ENCODE measurements at regions not wholly inside any gene's neighbourhood (a gene's known extent, or its start where the extent isn't known, plus 50 kb on each side); places are given as distances from the start of the nearest gene placed in this dataset.
"Not testable (repeated sequence)": the region's sequence is repeated elsewhere in the genome, so short reads cannot be mapped to it uniquely, and the experiment has no call there.

- no peaks in the 10 kb centered on the region for H3K4me1 ChIP-seq (ENCODE audit: low read length)
- no peaks in the 10 kb centered on the region for H3K36me3 ChIP-seq (ENCODE audit: insufficient read depth, low read length)
- no peaks in the 10 kb centered on the region for H3K9me3 ChIP-seq (ENCODE audit: low read length)
- no peaks in the 10 kb centered on the region for H4K20me1 ChIP-seq (ENCODE audit: insufficient read depth, low read depth, low read length)
- no peak for DNase-seq
- H3K27ac ChIP-seq (ENCODE audit: low read length), result no peak overlapping the region
- H3K9ac ChIP-seq (ENCODE audit: low read length), result no peak overlapping the region
- no peaks in the 10 kb centered on the region for H3K79me2 ChIP-seq (ENCODE audit: low read length)
- no peak overlapping the region for H2AFZ ChIP-seq (ENCODE audit: low read length)
- H3K4me3 ChIP-seq (ENCODE audit: low read length), result no peak overlapping the region
- no peak overlapping the region for H3K4me2 ChIP-seq (ENCODE audit: low read depth, low read length, poor library complexity, severe bottlenecking)
- H3K27me3 ChIP-seq (ENCODE audit: low read length), result no peaks in the 10 kb centered on the region
- H3K9me2 ChIP-seq (replicated peaks; ENCODE audit: insufficient read depth, low read length), result no peaks in the 10 kb centered on the region
Observed at GRCh38 chr9:135303280-135303647, 176.3 kb upstream of the PPP1R26 start.

GRCh38 chr9:135303865-135304499, 175.6 kb upstream of the PPP1R26 start:
- H3K4me3 ChIP-seq (ENCODE audit: low read length), result no peak overlapping the region
- no peaks in the 10 kb centered on the region for H3K36me3 ChIP-seq (ENCODE audit: insufficient read depth, low read length)
- H3K9me3 ChIP-seq (ENCODE audit: low read length), result no peaks in the 10 kb centered on the region
- no peaks in the 10 kb centered on the region for H3K27me3 ChIP-seq (ENCODE audit: low read length)
- no peaks in the 10 kb centered on the region for H3K79me2 ChIP-seq (ENCODE audit: low read length)
- H3K9ac ChIP-seq (ENCODE audit: low read length), result no peak overlapping the region
- H3K9me2 ChIP-seq (replicated peaks; ENCODE audit: insufficient read depth, low read length), result no peaks in the 10 kb centered on the region
- no peak overlapping the region for H3K4me2 ChIP-seq (ENCODE audit: low read depth, low read length, poor library complexity, severe bottlenecking)
- no peak overlapping the region for H3K27ac ChIP-seq (ENCODE audit: low read length)
- no peaks in the 10 kb centered on the region for H4K20me1 ChIP-seq (ENCODE audit: insufficient read depth, low read depth, low read length)
- no peak overlapping the region for H2AFZ ChIP-seq (ENCODE audit: low read length)
- no peak for DNase-seq
- no peaks in the 10 kb centered on the region for H3K4me1 ChIP-seq (ENCODE audit: low read length)

- DNase-seq, result no peak
- Histone ChIP-seq H2AFZ (ENCODE audit: low read length) (no peak overlapping the region), H3K4me2 (ENCODE audit: low read depth, low read length, poor library complexity, severe bottlenecking) (no peak overlapping the region), H3K9me2 (replicated peaks; ENCODE audit: insufficient read depth, low read length) (no peaks in the 10 kb centered on the region), H4K20me1 (ENCODE audit: insufficient read depth, low read depth, low read length) (no peaks in the 10 kb centered on the region), H3K36me3 (ENCODE audit: insufficient read depth, low read length) (no peaks in the 10 kb centered on the region), H3K27me3 (ENCODE audit: low read length) (no peaks in the 10 kb centered on the region), H3K9me3 (ENCODE audit: low read length) (no peaks in the 10 kb centered on the region), H3K79me2 (ENCODE audit: low read length) (no peaks in the 10 kb centered on the region), H3K4me3 (ENCODE audit: low read length) (no peak overlapping the region), H3K4me1 (ENCODE audit: low read length) (no peaks in the 10 kb centered on the region), H3K9ac (ENCODE audit: low read length) (no peak overlapping the region), H3K27ac (ENCODE audit: low read length) (no peak overlapping the region)
Observed at GRCh38 chr9:135304886-135305285, 174.7 kb upstream of the PPP1R26 start.

GRCh38 chr9:135305546-135306180, 173.9 kb upstream of the PPP1R26 start:
- Histone ChIP-seq H3K79me2 (ENCODE audit: low read length) (no peaks in the 10 kb centered on the region), H3K27me3 (ENCODE audit: low read length) (no peaks in the 10 kb centered on the region), H3K36me3 (ENCODE audit: insufficient read depth, low read length) (no peaks in the 10 kb centered on the region), H3K4me3 (ENCODE audit: low read length) (no peak overlapping the region), H3K4me2 (ENCODE audit: low read depth, low read length, poor library complexity, severe bottlenecking) (no peak overlapping the region), H3K9me3 (ENCODE audit: low read length) (no peaks in the 10 kb centered on the region), H3K27ac (ENCODE audit: low read length) (no peak overlapping the region), H3K4me1 (ENCODE audit: low read length) (no peaks in the 10 kb centered on the region), H2AFZ (ENCODE audit: low read length) (no peak overlapping the region), H3K9me2 (replicated peaks; ENCODE audit: insufficient read depth, low read length) (no peaks in the 10 kb centered on the region), H3K9ac (ENCODE audit: low read length) (no peak overlapping the region), H4K20me1 (ENCODE audit: insufficient read depth, low read depth, low read length) (no peaks in the 10 kb centered on the region)
- DNase-seq, result no peak

GRCh38 chr9:135306699-135307098, 172.9 kb upstream of the PPP1R26 start:
- H3K27ac ChIP-seq (ENCODE audit: low read length), result no peak overlapping the region

GRCh38 chr9:135307300-135307699, 172.3 kb upstream of the PPP1R26 start:
- no peaks in the 10 kb centered on the region for H4K20me1 ChIP-seq (ENCODE audit: insufficient read depth, low read depth, low read length)
- no peak overlapping the region for H3K4me2 ChIP-seq (ENCODE audit: low read depth, low read length, poor library complexity, severe bottlenecking)
- no peaks in the 10 kb centered on the region for H3K9me2 ChIP-seq (replicated peaks; ENCODE audit: insufficient read depth, low read length)
- no peak overlapping the region for H3K4me3 ChIP-seq (ENCODE audit: low read length)
- H3K9me3 ChIP-seq (ENCODE audit: low read length), result peaks cover 3% of the 10 kb centered on the region; the same call in 1 of the 2 replicates
- no peak overlapping the region for H2AFZ ChIP-seq (ENCODE audit: low read length)
- H3K79me2 ChIP-seq (ENCODE audit: low read length), result no peaks in the 10 kb centered on the region
- no peaks in the 10 kb centered on the region for H3K36me3 ChIP-seq (ENCODE audit: insufficient read depth, low read length)
- no peaks in the 10 kb centered on the region for H3K27me3 ChIP-seq (ENCODE audit: low read length)
- no peaks in the 10 kb centered on the region for H3K4me1 ChIP-seq (ENCODE audit: low read length)
- no peak overlapping the region for H3K9ac ChIP-seq (ENCODE audit: low read length)
- H3K27ac ChIP-seq (ENCODE audit: low read length), result no peak overlapping the region
- DNase-seq, result no peak

More at GRCh38 chr9:135306699-135307098, 172.9 kb upstream of the PPP1R26 start:
- H3K9me2 ChIP-seq (replicated peaks; ENCODE audit: insufficient read depth, low read length), result no peaks in the 10 kb centered on the region
- no peaks in the 10 kb centered on the region for H4K20me1 ChIP-seq (ENCODE audit: insufficient read depth, low read depth, low read length)
- DNase-seq, result no peak
- H3K27me3 ChIP-seq (ENCODE audit: low read length), result no peaks in the 10 kb centered on the region
- H3K9me3 ChIP-seq (ENCODE audit: low read length), result no peaks in the 10 kb centered on the region
- no peak overlapping the region for H3K4me2 ChIP-seq (ENCODE audit: low read depth, low read length, poor library complexity, severe bottlenecking)
- H3K9ac ChIP-seq (ENCODE audit: low read length), result no peak overlapping the region
- no peak overlapping the region for H2AFZ ChIP-seq (ENCODE audit: low read length)
- H3K36me3 ChIP-seq (ENCODE audit: insufficient read depth, low read length), result no peaks in the 10 kb centered on the region
- no peaks in the 10 kb centered on the region for H3K79me2 ChIP-seq (ENCODE audit: low read length)
- H3K4me3 ChIP-seq (ENCODE audit: low read length), result no peak overlapping the region
- H3K4me1 ChIP-seq (ENCODE audit: low read length), result no peaks in the 10 kb centered on the region

- H3K9ac ChIP-seq (ENCODE audit: low read length); H3K4me3 ChIP-seq (ENCODE audit: low read length); H3K27me3 ChIP-seq (ENCODE audit: low read length); H4K20me1 ChIP-seq (ENCODE audit: insufficient read depth, low read depth, low read length); H3K9me2 ChIP-seq (replicated peaks; ENCODE audit: insufficient read depth, low read length); H3K9me3 ChIP-seq (ENCODE audit: low read length); H3K36me3 ChIP-seq (ENCODE audit: insufficient read depth, low read length); H3K4me1 ChIP-seq (ENCODE audit: low read length); H3K4me2 ChIP-seq (ENCODE audit: low read depth, low read length, poor library complexity, severe bottlenecking); DNase-seq; H3K27ac ChIP-seq (ENCODE audit: low read length); H2AFZ ChIP-seq (ENCODE audit: low read length); H3K79me2 ChIP-seq (ENCODE audit: low read length): not testable (repeated sequence)
Observed at GRCh38 chr9:135307919-135308318, 171.7 kb upstream of the PPP1R26 start.

GRCh38 chr9:135308821-135309762, 170.5 kb upstream of the PPP1R26 start:
- DNase-seq, result no peak
- H3K27ac ChIP-seq (ENCODE audit: low read length), result no peak overlapping the region
- H3K27me3 ChIP-seq (ENCODE audit: low read length), result peaks cover 6% of the 10 kb centered on the region; the same call in 1 of the 2 replicates
- no peaks in the 10 kb centered on the region for H3K79me2 ChIP-seq (ENCODE audit: low read length)
- no peaks in the 10 kb centered on the region for H3K36me3 ChIP-seq (ENCODE audit: insufficient read depth, low read length)
- no peak overlapping the region for H2AFZ ChIP-seq (ENCODE audit: low read length)
- no peak overlapping the region for H3K4me2 ChIP-seq (ENCODE audit: low read depth, low read length, poor library complexity, severe bottlenecking)
- H3K4me1 ChIP-seq (ENCODE audit: low read length), result no peaks in the 10 kb centered on the region
- no peak overlapping the region for H3K4me3 ChIP-seq (ENCODE audit: low read length)
- no peak overlapping the region for H3K9ac ChIP-seq (ENCODE audit: low read length)
- H3K9me3 ChIP-seq (ENCODE audit: low read length), result peaks cover 6% of the 10 kb centered on the region
- H4K20me1 ChIP-seq (ENCODE audit: insufficient read depth, low read depth, low read length), result no peaks in the 10 kb centered on the region
- no peaks in the 10 kb centered on the region for H3K9me2 ChIP-seq (replicated peaks; ENCODE audit: insufficient read depth, low read length)

All from Karpas-422 (cell line).